NCI-H510A (cell line): ENCODE measurements at regions not wholly inside any gene's neighbourhood (a gene's known extent, or its start where the extent isn't known, plus 50 kb on each side); places are given as distances from the start of the nearest gene placed in this dataset.

ENCODE experiments used
- DNase-seq: peaks from one replicate; lab custom pipeline; 2025; lab: John Stamatoyannopoulos, UW

DNA sequence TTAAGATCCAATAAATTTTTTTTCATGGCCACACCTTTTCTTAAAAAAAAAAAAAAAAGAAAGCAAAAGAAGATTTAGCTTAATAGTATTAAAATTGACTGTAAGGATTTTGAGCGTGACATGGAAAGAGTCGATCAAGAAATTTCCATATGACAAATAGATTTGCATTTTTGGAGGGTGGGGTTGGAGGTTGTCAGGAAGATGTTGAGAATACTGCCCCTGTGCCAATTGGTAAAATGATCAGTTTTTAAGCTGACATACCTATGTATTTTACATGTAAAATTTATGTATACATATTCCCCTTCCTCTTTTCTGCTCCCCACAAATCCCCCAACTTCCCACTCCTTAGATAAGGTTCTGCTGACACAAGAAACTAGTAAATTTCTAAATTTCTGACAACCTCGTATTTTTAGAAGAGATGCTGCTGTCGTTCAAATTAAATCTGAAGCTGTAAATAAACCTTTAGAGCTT lies 520.9 kb downstream of the CD83 start:
- no peak for DNase-seq

GRCh38 chr6:14638906-14639761 lies 521.6 kb downstream of the CD83 start:
- DNase-seq, result peak; percentile 18

GRCh38 chr6:14639983-14640599 lies 522.5 kb downstream of the CD83 start:
- no peak for DNase-seq

- DNase-seq, result no peak
Observed at GRCh38 chr6:14640631-14641030, 523.1 kb downstream of the CD83 start.

- DNase-seq, result no peak
Observed at GRCh38 chr6:14641423-14642135, 524.0 kb downstream of the CD83 start.

DNA sequence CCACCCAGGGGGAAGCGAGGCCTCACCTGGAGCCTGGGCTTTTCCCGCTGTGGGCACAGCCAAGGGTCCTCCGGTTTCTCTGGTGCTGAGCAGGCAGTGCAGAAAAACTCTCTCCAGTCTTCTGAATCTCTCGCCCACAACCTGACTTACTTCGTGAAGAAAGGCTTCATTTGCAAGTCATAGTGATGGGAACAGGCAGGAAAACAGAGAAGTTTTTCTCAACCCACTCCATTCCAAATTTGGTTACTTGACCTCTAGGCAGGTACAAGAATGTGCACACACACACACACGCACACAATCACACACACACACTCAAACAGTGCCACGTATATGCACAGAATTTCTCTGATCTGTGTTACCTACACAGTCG lies 524.5 kb downstream of the CD83 start:
- DNase-seq, result no peak

DNA sequence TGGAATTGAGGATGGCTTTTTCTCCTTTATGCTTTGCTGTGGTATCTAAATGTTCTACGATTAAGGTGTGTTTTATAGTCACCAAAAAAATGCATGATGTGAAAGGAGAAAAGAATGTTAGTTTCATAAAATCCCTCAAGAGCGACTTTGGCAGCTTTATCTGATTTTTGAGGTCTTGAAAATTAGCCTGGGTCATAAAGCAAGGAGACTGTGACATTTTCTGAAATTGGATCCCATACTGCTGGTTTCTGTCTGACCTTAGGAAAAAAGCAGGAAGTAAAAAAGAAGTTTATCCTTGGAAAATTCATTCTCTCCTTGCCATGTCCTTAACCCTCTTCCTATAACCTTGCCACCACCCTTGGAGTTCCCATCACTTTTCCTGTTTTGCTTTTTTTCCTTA lies 525.3 kb downstream of the CD83 start:
- DNase-seq, result no peak

GRCh38 chr6:14644381-14644780 lies 526.8 kb downstream of the CD83 start:
- no peak for DNase-seq

- no peak for DNase-seq
Observed at GRCh38 chr6:14645221-14645620, 527.6 kb downstream of the CD83 start.

DNA sequence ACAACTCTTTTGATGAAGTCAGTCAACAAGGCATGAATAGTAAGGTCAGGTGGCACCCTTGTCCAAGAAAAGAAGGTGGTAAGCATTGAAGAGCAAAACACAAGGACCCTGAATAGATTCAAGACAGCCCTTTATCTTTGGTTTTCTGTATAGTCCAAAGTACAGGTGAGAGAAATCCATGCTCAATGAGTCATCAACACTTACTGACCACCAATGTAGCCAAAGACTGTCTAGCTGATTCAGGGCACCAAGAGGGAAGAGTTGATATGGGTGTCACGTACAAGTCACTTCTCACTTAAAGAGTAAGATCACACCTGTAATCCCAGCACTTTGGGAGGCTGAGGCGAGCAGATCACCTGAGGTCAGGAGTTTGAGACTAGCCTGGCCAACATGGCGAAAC lies 528.3 kb downstream of the CD83 start:
- no peak for DNase-seq

GRCh38 chr6:14646371-14646770 lies 528.8 kb downstream of the CD83 start:
- no peak for DNase-seq

DNA sequence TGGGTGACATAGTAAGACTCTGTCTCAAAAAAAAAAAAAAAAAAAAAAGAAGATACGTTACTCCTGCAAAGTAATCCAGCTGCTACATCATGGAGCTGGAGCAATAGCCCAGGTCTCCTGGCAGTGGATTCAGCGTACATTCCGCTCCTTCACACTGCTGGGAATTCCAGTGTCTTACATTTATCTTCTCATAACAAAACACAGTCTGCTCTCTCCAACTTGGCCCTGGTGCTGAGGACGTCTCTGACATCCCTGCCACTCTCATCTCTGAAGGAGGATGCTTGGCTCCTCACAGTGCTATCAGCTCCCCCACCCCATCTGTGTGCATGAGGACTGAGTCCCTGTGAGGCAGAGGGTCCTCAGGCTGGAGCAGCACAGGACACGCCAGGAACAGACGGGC lies 529.8 kb downstream of the CD83 start:
- no peak for DNase-seq

DNA sequence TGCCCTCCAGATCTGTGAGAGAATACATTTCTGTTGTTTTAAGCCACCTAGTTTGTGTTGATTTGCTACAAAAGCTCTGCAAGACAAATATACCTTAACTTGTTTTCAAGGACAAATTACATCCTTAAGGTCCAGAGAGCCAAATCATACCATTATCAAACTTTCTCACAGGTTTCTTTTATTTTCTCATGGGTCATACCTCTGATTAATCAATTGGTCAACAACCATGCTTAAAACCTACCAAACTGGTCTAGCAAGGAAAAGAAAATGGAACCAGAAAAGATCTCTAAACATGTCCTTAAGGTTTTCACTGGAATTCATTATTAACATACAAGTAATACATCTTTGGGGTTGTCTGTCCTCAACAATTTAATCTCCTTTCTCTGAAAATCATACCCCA lies 535.0 kb downstream of the CD83 start:
- DNase-seq, result no peak

DNA sequence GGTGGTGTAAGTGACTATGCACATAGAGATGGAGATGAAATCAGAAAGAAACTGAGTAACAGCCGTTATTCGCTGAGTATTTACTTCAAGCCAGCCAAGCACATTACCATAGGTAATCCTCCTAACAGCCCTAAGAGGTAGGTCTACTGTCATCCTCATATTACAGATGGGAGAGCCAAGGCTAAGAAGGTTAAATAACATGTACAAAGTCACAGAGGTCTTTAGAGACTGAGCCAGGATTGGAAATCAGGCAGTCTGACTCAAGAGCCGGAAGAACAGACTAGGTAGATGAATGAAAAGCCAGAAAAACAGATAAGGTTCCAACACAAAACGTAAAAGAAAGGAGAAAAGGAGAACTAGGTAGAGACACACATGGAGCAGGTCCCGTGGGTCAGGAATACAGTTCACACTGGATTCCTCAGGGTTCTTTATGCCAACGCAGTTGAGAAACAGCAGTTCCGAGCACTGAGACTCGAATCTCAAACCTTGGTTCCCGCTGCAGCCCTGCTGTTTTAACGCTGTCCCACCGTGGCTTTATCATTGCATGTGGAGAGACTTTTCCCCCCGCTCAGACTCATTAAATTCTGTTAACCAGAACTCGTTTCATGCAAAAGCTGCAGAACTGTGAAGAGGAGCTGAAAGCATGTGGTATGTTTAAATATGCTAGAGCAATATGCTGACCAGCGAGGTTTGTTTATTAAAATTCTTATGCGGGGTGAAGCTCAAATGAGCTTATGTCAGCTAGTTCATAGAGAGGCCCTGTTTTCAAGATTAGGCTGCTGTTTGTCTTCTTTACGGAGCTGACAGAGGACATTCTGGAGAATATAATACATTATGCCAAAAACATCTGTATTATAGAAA lies 537.9 kb downstream of the CD83 start:
- DNase-seq, result no peak

DNA sequence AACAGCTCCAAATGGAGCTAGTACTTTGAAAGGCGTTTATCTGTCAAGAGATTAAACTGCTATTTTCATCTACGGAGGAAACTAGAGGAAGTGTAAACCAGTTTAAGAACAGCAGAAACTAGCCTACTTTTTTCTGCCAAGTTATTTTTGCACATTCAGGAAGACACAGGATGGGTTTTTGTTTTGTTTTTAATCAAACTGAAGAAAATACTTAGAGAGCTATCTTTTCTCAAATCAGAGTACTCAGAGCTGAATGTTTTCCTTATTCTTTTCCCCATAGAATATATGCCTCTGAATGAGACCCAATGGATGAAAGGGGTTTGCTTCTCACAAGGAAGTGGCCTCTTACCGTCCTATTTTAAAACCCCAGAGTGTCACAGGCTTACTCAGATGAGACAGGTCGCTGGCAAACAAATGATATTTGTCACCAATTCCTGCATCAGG lies 538.5 kb downstream of the CD83 start:
- no peak for DNase-seq

DNA sequence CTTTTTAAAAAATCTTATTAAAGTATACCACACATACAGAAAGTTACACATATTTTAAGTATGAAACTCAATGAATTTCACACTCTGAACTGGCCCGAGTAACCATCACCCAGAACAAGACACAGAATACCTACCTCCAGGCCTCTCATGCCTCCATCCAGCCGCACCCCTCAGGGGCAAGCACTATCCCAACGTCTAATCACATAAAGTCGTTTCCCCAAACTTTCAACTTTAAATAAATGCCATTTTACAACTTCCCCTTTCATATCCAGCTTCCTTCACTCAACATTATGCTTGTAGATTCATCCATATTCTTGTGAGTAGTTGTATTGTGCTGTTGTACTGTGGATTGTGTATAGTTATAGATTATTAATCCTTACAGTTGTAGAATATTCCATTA lies 539.1 kb downstream of the CD83 start:
- no peak for DNase-seq

GRCh38 chr6:14658030-14658429 lies 540.5 kb downstream of the CD83 start:
- no peak for DNase-seq

DNA sequence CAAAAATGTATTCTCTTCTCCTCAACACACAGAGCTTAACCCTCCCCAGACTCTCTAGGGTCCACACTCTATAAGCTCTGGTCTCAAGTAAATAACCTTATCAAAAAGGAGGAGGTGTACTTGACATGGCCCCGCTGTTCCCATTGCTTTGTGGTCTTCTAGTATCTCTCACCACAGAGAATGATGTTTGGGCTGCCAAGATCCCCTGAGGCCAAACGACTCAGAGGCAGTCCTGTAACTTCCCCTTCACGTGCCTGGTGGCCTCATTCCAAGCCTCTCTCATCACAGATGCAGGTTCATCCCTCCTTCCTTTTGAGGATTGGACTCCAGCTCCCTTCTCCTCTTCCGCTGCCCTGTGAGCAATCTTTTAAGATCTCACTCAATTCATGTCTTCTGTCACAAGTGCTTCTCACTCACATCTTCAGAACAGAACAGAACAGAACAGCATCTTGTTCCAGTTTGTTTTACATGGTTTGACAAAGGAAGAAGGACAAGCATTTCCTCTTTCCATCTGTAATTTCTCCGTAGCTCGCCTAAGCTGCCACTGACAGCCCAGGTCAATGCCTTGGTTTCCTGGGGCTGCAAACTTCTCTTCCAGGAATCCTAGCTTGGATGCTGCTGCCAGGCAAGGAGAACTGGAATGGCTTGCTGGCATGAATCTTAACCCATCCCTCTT lies 541.5 kb downstream of the CD83 start:
- no peak for DNase-seq

DNA sequence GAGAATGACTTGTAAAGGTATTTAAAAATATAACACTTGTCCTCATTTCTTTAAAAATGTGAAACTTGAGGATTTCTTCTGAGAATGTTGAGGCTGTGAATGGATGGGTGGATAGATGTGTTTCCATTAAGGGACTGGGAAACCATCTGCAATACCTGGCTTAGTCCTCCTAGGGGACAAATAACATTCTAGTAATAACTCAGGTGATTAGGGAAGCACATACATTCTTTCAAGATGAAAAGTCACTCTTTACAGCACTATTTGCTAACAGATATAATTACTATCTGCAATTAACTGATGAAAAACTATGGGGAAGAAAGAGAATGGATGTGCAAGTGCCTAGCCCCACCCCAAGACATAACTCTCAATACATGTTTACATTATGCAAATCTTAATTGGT lies 542.3 kb downstream of the CD83 start:
- DNase-seq, result no peak

- DNase-seq, result no peak
Observed at GRCh38 chr6:14660806-14661579, 543.4 kb downstream of the CD83 start.

- DNase-seq, result no peak
Observed at GRCh38 chr6:14661691-14662090, 544.1 kb downstream of the CD83 start.
